ENCODE measurements at regions not wholly inside any gene's neighbourhood (a gene's known extent, or its start where the extent isn't known, plus 50 kb on each side); places are given as distances from the start of the nearest gene placed in this dataset.

DNA sequence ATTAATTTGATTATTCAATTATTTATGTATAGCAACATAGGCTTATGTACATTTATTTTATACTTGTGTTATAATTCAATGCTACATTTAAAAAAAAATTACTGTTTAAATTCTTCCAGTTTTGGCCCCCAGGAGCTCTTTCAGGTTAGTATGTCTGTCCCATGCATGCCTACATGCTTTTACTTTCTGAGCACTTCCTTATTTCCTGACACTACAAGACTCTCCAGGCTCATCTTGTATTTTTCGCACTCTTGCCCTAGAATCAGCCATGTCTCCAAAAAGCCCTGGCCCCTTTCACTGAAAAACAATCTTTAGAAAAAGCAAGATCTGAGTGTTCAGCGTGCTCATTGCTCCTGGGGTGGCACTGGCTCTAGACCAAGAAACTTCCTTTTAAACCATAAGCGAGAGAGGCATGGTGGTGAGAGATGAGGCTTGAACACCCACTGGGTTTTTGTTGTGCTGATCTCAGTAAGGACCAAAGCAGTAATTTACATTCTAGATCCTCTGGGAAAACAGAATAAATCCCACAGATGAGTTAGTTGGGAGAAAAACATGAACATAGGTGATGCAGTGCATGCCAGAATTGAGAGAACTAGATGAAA lies 95.0 kb downstream of the SLC30A10 start:
- TF ChIP-seq, protein P1, sequence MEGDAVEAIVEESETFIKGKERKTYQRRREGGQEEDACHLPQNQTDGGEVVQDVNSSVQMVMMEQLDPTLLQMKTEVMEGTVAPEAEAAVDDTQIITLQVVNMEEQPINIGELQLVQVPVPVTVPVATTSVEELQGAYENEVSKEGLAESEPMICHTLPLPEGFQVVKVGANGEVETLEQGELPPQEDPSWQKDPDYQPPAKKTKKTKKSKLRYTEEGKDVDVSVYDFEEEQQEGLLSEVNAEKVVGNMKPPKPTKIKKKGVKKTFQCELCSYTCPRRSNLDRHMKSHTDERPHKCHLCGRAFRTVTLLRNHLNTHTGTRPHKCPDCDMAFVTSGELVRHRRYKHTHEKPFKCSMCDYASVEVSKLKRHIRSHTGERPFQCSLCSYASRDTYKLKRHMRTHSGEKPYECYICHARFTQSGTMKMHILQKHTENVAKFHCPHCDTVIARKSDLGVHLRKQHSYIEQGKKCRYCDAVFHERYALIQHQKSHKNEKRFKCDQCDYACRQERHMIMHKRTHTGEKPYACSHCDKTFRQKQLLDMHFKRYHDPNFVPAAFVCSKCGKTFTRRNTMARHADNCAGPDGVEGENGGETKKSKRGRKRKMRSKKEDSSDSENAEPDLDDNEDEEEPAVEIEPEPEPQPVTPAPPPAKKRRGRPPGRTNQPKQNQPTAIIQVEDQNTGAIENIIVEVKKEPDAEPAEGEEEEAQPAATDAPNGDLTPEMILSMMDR (IDR thresholded peaks at IDR 0.05): no peak
- no peak for DNase-seq (ENCODE audit: low spot score)
- no peak for ATAC-seq (ENCODE audit: low FRiP score)

DNA sequence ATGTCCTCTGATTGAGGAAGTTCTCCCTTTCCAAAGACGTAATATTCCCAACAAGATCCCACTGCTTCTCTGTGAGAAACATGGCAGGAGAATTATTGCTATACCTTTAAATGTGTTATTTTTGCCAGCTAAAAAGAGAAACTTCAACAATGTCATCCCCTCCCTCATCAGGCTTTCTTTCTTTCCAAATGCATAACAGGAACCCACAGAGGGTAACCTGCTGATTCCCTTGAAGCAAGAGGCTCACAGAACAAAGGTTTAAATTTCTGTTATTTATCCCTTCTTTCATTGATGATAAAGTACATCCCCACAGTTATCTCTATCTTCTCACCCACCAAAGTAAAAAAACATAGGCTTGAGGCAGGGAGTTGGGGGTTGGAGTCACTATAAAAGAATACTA lies 102.1 kb downstream of the SLC30A10 start:
- DNase-seq (ENCODE audit: low spot score) (no peak), ATAC-seq (ENCODE audit: low FRiP score) (no peak)
- TF ChIP-seq, protein P1 (IDR thresholded peaks at IDR 0.05): no peak

DNA sequence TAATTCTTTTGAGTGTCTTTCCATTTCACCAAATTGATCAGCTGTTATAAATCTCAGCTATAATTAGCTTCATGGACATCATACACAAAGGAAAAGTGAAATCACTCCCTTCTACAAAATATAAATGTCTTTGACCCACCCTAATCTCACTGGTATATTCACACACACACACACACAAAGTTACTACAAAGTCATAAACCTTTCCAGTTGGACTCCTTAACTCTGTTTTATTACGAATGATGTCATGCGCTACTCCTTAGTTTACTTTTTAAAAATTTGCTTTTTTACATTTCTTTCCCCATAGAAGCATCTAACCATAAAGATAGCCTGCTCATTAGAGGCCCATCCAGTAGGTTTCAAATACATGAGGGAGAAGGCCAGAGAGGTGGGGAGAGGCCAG lies 103.0 kb downstream of the SLC30A10 start:
- ATAC-seq (ENCODE audit: low FRiP score) (no peak), DNase-seq (ENCODE audit: low spot score) (no peak)
- TF ChIP-seq, protein P1 (IDR thresholded peaks at IDR 0.05): no peak

DNA sequence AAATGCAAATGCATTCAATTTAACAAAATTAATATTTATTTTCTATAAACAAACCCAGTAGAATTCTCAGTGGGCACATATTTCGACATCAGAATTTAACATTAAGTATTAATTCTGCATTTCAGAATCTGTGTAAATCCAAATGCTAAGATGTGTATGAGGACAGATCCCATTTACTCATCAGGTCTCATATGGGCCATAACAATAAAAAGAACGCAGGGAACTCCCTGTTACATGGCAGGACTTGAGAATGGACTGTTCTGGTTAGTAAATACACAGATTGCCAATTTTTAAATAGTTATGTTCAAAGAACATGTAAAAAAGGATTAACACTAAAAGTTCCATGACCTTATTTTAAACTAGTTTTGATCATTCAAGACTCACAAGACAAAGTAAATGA lies 104.0 kb downstream of the SLC30A10 start:
- TF ChIP-seq, protein P1 (IDR thresholded peaks at IDR 0.05): no peak
- ATAC-seq (ENCODE audit: low FRiP score): no peak
- no peak for DNase-seq (ENCODE audit: low spot score)

DNA sequence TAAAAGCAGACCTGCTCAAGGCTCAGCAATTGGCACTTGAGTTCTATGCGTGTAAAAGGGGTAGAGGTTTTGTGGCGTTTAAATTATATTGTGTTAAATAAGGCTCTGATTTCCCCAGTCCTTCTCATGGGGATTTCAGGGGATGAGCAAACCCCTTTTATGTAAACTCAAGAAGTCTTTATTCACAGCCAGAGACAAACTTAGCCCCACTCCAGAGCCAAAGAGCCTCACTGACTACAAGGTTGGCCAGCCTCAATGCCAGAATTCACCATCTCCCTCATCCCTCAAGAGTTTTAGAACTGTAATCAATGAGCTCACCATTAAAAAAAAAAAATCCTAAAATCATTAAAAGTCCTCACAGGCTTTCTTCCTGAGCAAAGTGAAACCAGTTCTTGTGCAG lies 107.8 kb downstream of the SLC30A10 start:
- ATAC-seq (ENCODE audit: low FRiP score) (no peak), DNase-seq (ENCODE audit: low spot score) (no peak)
- TF ChIP-seq, protein P1 (IDR thresholded peaks at IDR 0.05): no peak

DNA sequence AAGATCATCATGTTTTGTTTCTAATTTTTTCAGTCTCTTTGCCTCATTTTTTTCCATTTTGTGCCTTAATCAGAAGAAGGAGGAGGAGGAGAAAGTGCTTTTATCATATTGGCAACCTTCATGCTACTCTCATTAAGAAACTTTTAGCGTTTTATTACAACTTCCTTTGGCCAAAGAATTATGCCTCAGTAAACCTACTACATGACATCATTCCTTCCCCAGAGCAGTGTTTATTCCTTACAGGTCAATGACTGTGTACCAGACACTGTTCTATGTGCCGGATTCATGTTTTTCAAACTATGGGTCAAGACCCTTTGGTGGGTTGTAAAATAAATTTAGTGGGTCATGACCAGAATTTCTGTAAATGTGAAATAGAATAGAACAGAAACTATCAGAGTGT lies 110.4 kb downstream of the SLC30A10 start:
- TF ChIP-seq, protein P1 (IDR thresholded peaks at IDR 0.05): no peak
- ATAC-seq (ENCODE audit: low FRiP score): no peak
- DNase-seq (ENCODE audit: low spot score): no peak

DNA sequence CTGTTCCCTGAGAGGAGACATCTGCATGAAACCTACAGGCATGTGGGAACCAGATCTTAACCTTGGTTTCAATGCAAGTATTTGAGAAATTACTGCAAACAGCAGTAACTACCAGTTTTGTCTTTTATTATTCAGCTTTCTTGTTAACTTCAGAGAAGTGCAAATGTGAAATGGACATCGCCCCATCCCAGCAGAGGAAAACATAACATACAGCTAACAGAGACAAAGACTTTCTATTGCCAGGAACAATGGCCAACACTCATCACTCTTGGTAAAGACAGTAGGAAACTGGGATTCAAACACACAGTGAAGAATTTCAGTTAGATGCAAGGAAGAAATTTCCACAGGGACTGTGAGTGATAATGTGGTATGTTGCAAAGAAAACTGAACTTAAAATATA lies 115.1 kb downstream of the SLC30A10 start:
- DNase-seq (ENCODE audit: low spot score) (no peak), ATAC-seq (ENCODE audit: low FRiP score) (no peak)
- TF ChIP-seq, protein P1 (IDR thresholded peaks at IDR 0.05): no peak
